Omental fat pad (tissue), 3 donors: ENCODE measurements at regions not wholly inside any gene's neighbourhood (a gene's known extent, or its start where the extent isn't known, plus 50 kb on each side); places are given as distances from the start of the nearest gene placed in this dataset.

Source experiments
- ATAC-seq: fragments of 150-250 bp; one replicate; pipeline ENCODE4 v1.9.1; 2016; ENCODE audit warnings: mild to moderate bottlenecking, moderate library complexity; ENCODE audit not compliant: low FRiP score
- DNase-seq: peaks from one replicate; pipeline ENCODE4 v3.0.0-alpha.2; 2019; ENCODE audit warnings: low spot score
- CTCF ChIP-seq, 3 donors: fragments of 450-650 bp; IDR thresholded peaks; one replicate each; pipeline ENCODE4 v1.5.1; 2016 to 2017; ENCODE audit warnings: antibody characterized with exemption in 3 of 3, mild to moderate bottlenecking in 3 of 3, moderate library complexity in 2 of 3

GRCh38 chr14:101167428-101167827, 263.9 kb upstream of the RTL1 start:
- ATAC-seq (no peak), DNase-seq (no peak)
- no peak for TF ChIP-seq CTCF (IDR thresholded peaks at IDR 0.05)

DNA sequence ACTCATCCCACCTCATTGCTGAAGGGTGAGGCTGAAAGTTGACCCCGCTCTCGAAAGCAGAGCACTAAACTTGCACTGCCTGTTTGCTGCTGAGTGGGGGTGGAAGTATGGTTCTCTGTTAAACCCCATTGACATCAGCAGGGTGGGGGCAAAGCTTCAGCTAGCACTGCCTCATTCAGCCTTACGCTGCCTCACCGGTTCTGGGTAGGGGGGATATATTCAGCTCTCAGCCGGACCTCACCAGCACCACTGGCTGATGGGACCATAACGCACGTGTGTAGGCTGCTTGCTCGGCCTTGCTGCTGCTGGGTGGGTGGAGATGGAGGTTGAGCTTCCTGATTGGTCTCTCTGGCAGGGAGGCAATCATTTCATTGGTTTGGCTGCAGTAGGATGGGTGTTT, 265.7 kb upstream of the RTL1 start:
- ATAC-seq, result no peak
- no peak for DNase-seq
- no peak for TF ChIP-seq CTCF (IDR thresholded peaks at IDR 0.05)

- DNase-seq, result no peak
- TF ChIP-seq CTCF (IDR thresholded peaks at IDR 0.05), result no peak
- ATAC-seq, result no peak
These were observed 268.1 kb upstream of the RTL1 start for GRCh38 chr14:101171650-101172049.

- no peak for DNase-seq
These were observed 270.4 kb upstream of the RTL1 start for GRCh38 chr14:101173698-101174521.

GRCh38 chr14:101174522-101174838, 271.0 kb upstream of the RTL1 start:
- TF ChIP-seq CTCF (IDR thresholded peaks at IDR 0.05), result no peak
- no peak for ATAC-seq
- no peak for DNase-seq

More at GRCh38 chr14:101173698-101174521, 270.4 kb upstream of the RTL1 start:
- ATAC-seq, result no peak
- TF ChIP-seq CTCF (IDR thresholded peaks at IDR 0.05), result no peak

DNA sequence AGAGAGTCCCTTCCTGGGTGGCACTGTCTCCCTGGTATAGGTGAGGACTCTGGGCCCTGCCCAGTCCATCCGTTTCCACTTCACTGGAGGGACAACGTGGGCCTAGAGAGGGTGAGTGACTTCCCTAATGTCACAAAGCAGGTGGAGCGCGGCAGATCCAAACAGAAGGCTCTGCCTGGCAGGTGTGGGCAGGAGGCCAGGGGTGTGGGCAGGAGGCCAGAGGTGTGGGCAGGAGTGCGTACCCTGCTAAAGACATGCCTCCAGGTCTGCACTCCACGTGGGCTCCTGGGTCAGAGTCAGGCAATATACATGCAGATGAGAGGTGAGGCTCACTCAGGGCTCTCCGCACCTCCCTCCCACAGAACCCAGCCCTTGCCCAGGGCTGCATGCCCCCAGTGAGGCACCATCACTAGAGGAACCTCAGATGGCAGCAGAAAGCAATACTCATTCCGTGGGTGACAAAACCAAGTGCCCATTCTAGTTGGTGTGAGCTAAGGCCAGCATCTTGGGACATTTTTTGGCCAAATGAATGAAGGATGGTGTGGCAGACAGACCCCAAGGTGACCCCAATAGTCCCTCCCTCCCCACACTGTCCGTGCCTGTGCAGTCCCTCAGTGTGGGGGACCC, 271.6 kb upstream of the RTL1 start:
- ATAC-seq, result no peak

More for the DNA sequence above, 271.6 kb upstream of the RTL1 start:
- no peak for TF ChIP-seq CTCF (IDR thresholded peaks at IDR 0.05)
- no peak for DNase-seq
